Psoas muscle (tissue), 7 donors: ENCODE measurements at regions not wholly inside any gene's neighbourhood (a gene's known extent, or its start where the extent isn't known, plus 50 kb on each side); places are given as distances from the start of the nearest gene placed in this dataset.
"Not testable (repeated sequence)": the region's sequence is repeated elsewhere in the genome, so short reads cannot be mapped to it uniquely, and the experiment has no call there.

ENCODE experiments used
- ATAC-seq, 4 donors: fragments of 200-7000 bp; cut with Tn5 transposase; one replicate each; pipeline ENCODE4 v1.9.1; 2020; ENCODE audit warnings: moderate library complexity in 3 of 4, mild to moderate bottlenecking in 2 of 4
- DNase-seq, 2 donors: peaks; one replicate each; pipeline ENCODE4 v3.0.0-alpha.2; 2020
- H3K27ac ChIP-seq: fragments of 200-600 bp; one replicate; pipeline ENCODE4 v1.8.0; 2022
- H3K27me3 ChIP-seq, 3 donors: fragments of 200-600 bp in 1 of 3; one replicate each; pipeline versions ENCODE4 v1.6.1 to v1.8.0; 2013 to 2022; ENCODE audit warnings: low read length in 2 of 3, mild to moderate bottlenecking in 2 of 3, moderate library complexity in 1 of 3; ENCODE audit not compliant: insufficient read depth in 3 of 3
- H3K36me3 ChIP-seq, 2 donors: fragments of 200-600 bp in 1 of 2; one replicate each; pipeline versions ENCODE4 v1.6.1 to v1.8.0; 2013 to 2022; ENCODE audit warnings: low read depth in 1 of 2, mild to moderate bottlenecking in 1 of 2, moderate library complexity in 1 of 2; ENCODE audit not compliant: insufficient read depth in 1 of 2
- H3K4me1 ChIP-seq: fragments of 200-600 bp; one replicate; pipeline ENCODE4 v1.8.0; 2022
- H3K4me3 ChIP-seq: fragments of 200-600 bp; one replicate; pipeline ENCODE4 v1.8.0; 2022; ENCODE audit warnings: mild to moderate bottlenecking
- H3K9me3 ChIP-seq: fragments of 200-600 bp; one replicate; pipeline ENCODE4 v1.8.0; 2022
- CTCF ChIP-seq: fragments of 200-600 bp; IDR thresholded peaks from one replicate; pipeline ENCODE4 v1.8.0; 2022; ENCODE audit warnings: antibody characterized with exemption
- WGBS, 3 donors: extraction: QIAGEN DNeasy Blood & Tissue Kit; methylation state at CpG; one replicate each; pipeline versions ENCODE4 v1.1.6 to v1.1.7; 2013; 5-methylcytosine and 5-hydroxymethylcytosine counted together
- intact Hi-C, 2 donors: fragments of 100-400 bp; cut with DNase I; formaldehyde crosslinking; loops; one replicate each; pipeline versions ENCODE4 v1.11.0 to v1.14.2; 2022
- donor health status: healthy with polysubstance abuse.
- donor health status: DM: no; HTN: no; CAD: no; lungs with moderate emphysema.
- donor health status: Bipolar disorder and iron deficiency.
- donor health status: healthy.
- donor health status: DM: yes; HTN: yes; CAD: no.
- donor health status: DM: no; HTN: no; CAD: no.
- donor health status: DM: yes; HTN: yes; CAD: no.

- H3K4me1 ChIP-seq, result no peaks in the 10 kb centered on the region
- H3K27ac ChIP-seq, result no peak overlapping the region
- WGBS, 3 donors, result 96 to 100% (median 99%) methylated on average over 1 of the region's 1 CpG
- H3K4me3 ChIP-seq, result no peak overlapping the region
- no peak for ATAC-seq
- intact Hi-C loops, result no loop called here
- no peaks in the 10 kb centered on the region for H3K27me3 ChIP-seq
- TF ChIP-seq CTCF, result no peak
- DNase-seq, result no peak
- no peaks in the 10 kb centered on the region for H3K9me3 ChIP-seq
- H3K36me3 ChIP-seq, result no peaks in the 10 kb centered on the region
Observed at GRCh38 chr6:159527351-159527750, 165.7 kb downstream of the SOD2 start.

- ATAC-seq (no peak), DNase-seq (no peak)
- no peak overlapping the region for H3K27ac ChIP-seq
- no peaks in the 10 kb centered on the region for H3K36me3 ChIP-seq
- no peak overlapping the region for H3K4me3 ChIP-seq
- TF ChIP-seq CTCF, result no peak
- intact Hi-C loops, result no loop called here
- H3K9me3 ChIP-seq, result no peaks in the 10 kb centered on the region
- H3K27me3 ChIP-seq, result no peaks in the 10 kb centered on the region
- H3K4me1 ChIP-seq, result no peaks in the 10 kb centered on the region
- 82 to 84% (median 84%) methylated on average over 9 of the region's 9 CpGs for WGBS, 3 donors
Observed at GRCh38 chr6:159525445-159526025, 167.5 kb downstream of the SOD2 start.

- no peak for DNase-seq
- no peak for TF ChIP-seq CTCF
- no peaks in the 10 kb centered on the region for H3K27me3 ChIP-seq
- no peaks in the 10 kb centered on the region for H3K4me1 ChIP-seq
- no peak overlapping the region for H3K4me3 ChIP-seq
- H3K9me3 ChIP-seq, result no peaks in the 10 kb centered on the region
- no peak for ATAC-seq
- WGBS, 3 donors, result 72 to 78% (median 78%) methylated on average over 4 of the region's 4 CpGs
- H3K27ac ChIP-seq, result no peak overlapping the region
- intact Hi-C loops, result no loop called here
- H3K36me3 ChIP-seq, result no peaks in the 10 kb centered on the region
Observed at GRCh38 chr6:159522877-159523547, 170.0 kb downstream of the SOD2 start.

GRCh38 chr6:159521962-159522361, 171.1 kb downstream of the SOD2 start:
- Histone ChIP-seq H3K4me1 (no peaks in the 10 kb centered on the region), H3K36me3 (no peaks in the 10 kb centered on the region), H3K9me3 (peaks cover 7% of the 10 kb centered on the region), H3K4me3 (no peak overlapping the region), H3K27me3 (no peaks in the 10 kb centered on the region), H3K27ac (no peak overlapping the region)
- TF ChIP-seq CTCF, result no peak
- DNase-seq (no peak), ATAC-seq (no peak)
- intact Hi-C loops, result no loop called here

GRCh38 chr6:159520002-159520401, 173.0 kb downstream of the SOD2 start:
- no peak for DNase-seq
- intact Hi-C loops, result no loop called here
- H3K36me3 ChIP-seq, result no peaks in the 10 kb centered on the region
- no peak overlapping the region for H3K27ac ChIP-seq
- ATAC-seq, result no peak
- TF ChIP-seq CTCF, result no peak
- H3K4me1 ChIP-seq, result no peaks in the 10 kb centered on the region
- peaks cover 11% of the 10 kb centered on the region for H3K9me3 ChIP-seq
- H3K4me3 ChIP-seq, result no peak overlapping the region
- H3K27me3 ChIP-seq, result no peaks in the 10 kb centered on the region

- H3K4me1 ChIP-seq, H3K36me3 ChIP-seq, H3K27me3 ChIP-seq, H3K4me3 ChIP-seq, H3K27ac ChIP-seq, DNase-seq, ATAC-seq: not testable (repeated sequence)
- WGBS, 3 donors, result 86 to 96% (median 93%) methylated on average over 3 of the region's 3 CpGs
- peaks cover 11% of the 10 kb centered on the region for H3K9me3 ChIP-seq
- intact Hi-C loops, result loop anchor here in 1 of 2 donors (2.0 kb wide), 1 partner anchor 41 kb away; no protein-coding TSS in a partner anchor
Observed at GRCh38 chr6:159515811-159516210, 177.2 kb downstream of the SOD2 start.
